PC-3 (cell line): ENCODE measurements at regions not wholly inside any gene's neighbourhood (a gene's known extent, or its start where the extent isn't known, plus 50 kb on each side); places are given as distances from the start of the nearest gene placed in this dataset.

Source experiments
- ATAC-seq: fragments of 200-7000 bp; cut with Tn5 transposase; 2 replicates; pipeline ENCODE4 v1.9.1; 2020; ENCODE audit warnings: mild to moderate bottlenecking, moderate library complexity
- BruUV-seq: library from RNA; stranded (reverse); fragments of 400-500 nt; replicated peaks from 2 replicates; lab custom pipeline; 2021; lab: Mats Ljungman, UMichigan
- CTCF ChIA-PET: fragments of 300-600 bp; sonication (Branson Sonifier 250); formaldehyde crosslinking; loops from one replicate; lab custom pipeline; 2022; ENCODE audit warnings: antibody characterized with exemption; lab: Charles Lee
- POLR2A ChIA-PET: fragments of 300-600 bp; sonication (Branson Sonifier 250); formaldehyde crosslinking; loops from one replicate; lab custom pipeline; 2022; ENCODE audit warnings: antibody characterized with exemption; ENCODE audit not compliant: unreplicated experiment; lab: Charles Lee
- DNase-seq: peaks from one replicate; pipeline ENCODE4 v3.0.0-alpha.2; 2015
- H2AFZ ChIP-seq: fragments of 300-600 bp; sonication (generic); 2 replicates; pipeline ENCODE4 v1.6.0; 2016; ENCODE audit warnings: antibody characterized with exemption, low read length
- H3F3A ChIP-seq: fragments of 300-600 bp; sonication (generic); one replicate; pipeline ENCODE4 v1.6.0; 2017; ENCODE audit warnings: antibody characterized with exemption, low read length, control low read depth, mild to moderate bottlenecking; ENCODE audit not compliant: unreplicated experiment
- H3K27ac ChIP-seq: fragments of 300-600 bp; sonication (generic); 2 replicates; pipeline ENCODE4 v1.5.1; 2016; ENCODE audit warnings: mild to moderate bottlenecking, low read length
- H3K27me3 ChIP-seq: fragments of 300-600 bp; sonication (generic); 2 replicates; pipeline ENCODE4 v1.6.1; 2016; ENCODE audit warnings: low read length, mixed read lengths
- H3K36me3 ChIP-seq: fragments of 300-600 bp; sonication (generic); 2 replicates; pipeline ENCODE4 v1.6.1; 2016; ENCODE audit warnings: low read depth, mixed run types, low read length, mixed read lengths
- H3K4me1 ChIP-seq: fragments of 300-600 bp; sonication (generic); 2 replicates; pipeline ENCODE4 v1.5.1; 2016; ENCODE audit warnings: low read length; ENCODE audit not compliant: insufficient read depth
- H3K4me2 ChIP-seq: fragments of 300-600 bp; sonication (generic); 2 replicates; pipeline ENCODE4 v1.6.0; 2016; ENCODE audit warnings: low read length
- H3K4me3 ChIP-seq: fragments of 300-600 bp; sonication (generic); 2 replicates; pipeline ENCODE4 v1.5.1; 2016; ENCODE audit warnings: mild to moderate bottlenecking, low read length, mixed read lengths
- H3K79me2 ChIP-seq: fragments of 300-600 bp; sonication (generic); 2 replicates; pipeline ENCODE4 v1.6.1; 2017; ENCODE audit warnings: low read length, mixed read lengths
- H3K9ac ChIP-seq: fragments of 300-600 bp; sonication (generic); 2 replicates; pipeline ENCODE4 v1.6.0; 2016; ENCODE audit warnings: mild to moderate bottlenecking, low read length
- H3K9me2 ChIP-seq: fragments of 300-600 bp; sonication (generic); replicated peaks from 2 replicates; pipeline ENCODE4 v1.6.1; 2016; ENCODE audit warnings: mixed run types, low read length, mixed read lengths
- H3K9me3 ChIP-seq: fragments of 300-600 bp; sonication (generic); 2 replicates; pipeline ENCODE4 v1.6.1; 2016; ENCODE audit warnings: low read length, mixed read lengths
- H4K20me1 ChIP-seq: fragments of 300-600 bp; sonication (generic); 2 replicates; pipeline ENCODE4 v1.6.1; 2016; ENCODE audit warnings: low read length, mixed read lengths
- EZH2 ChIP-seq: fragments of 300-600 bp; sonication (generic); IDR thresholded peaks from one replicate; pipeline ENCODE4 v1.6.1; 2017; ENCODE audit warnings: antibody characterized with exemption, mild to moderate bottlenecking, low read length; ENCODE audit not compliant: unreplicated experiment
- EZH2phosphoT487 ChIP-seq: fragments of 300-600 bp; sonication (generic); IDR thresholded peaks from 2 replicates; pipeline ENCODE4 v1.6.1; 2018; ENCODE audit warnings: mild to moderate bottlenecking, antibody characterized with exemption, low read length, borderline replicate concordance
- intact Hi-C: fragments of 100-400 bp; cut with micrococcal nuclease; formaldehyde crosslinking; loops from 2 replicates; pipeline ENCODE4 v1.9.0; 2023
- TF ChIP-seq, protein P1 (sequence below): fragments of 300-600 bp; sonication (generic); conservative IDR thresholded peaks from 2 replicates; pipeline ENCODE4 v1.5.1; 2017; ENCODE audit warnings: antibody characterized with exemption, low read depth, mild to moderate bottlenecking, low read length

GRCh38 chr17:12257176-12257575 is 236.5 kb downstream of the MAP2K4 start:
- BruUV-seq, result no TSS peak
- Histone ChIP-seq H3K79me2 (no peaks in the 10 kb centered on the region), H3F3A (no peaks in the 10 kb centered on the region), H3K9me2 (no peaks in the 10 kb centered on the region), H2AFZ (no peak overlapping the region), H4K20me1 (no peaks in the 10 kb centered on the region), H3K27me3 (peaks cover 37% of the 10 kb centered on the region), H3K36me3 (no peaks in the 10 kb centered on the region), H3K27ac (no peak overlapping the region), H3K9me3 (0 out of 2 replicates have a peak, but pooled peaks cover 4% of the 10 kb centered on the region), H3K9ac (no peak overlapping the region), H3K4me3 (no peak overlapping the region), H3K4me1 (no peaks in the 10 kb centered on the region), H3K4me2 (no peak overlapping the region)
- ChIA-PET POLR2A (no interaction called here), CTCF (no interaction called here)
- intact Hi-C loops, result loop anchor here (5.0 kb wide), 1 partner anchor 745 kb away; no protein-coding TSS in a partner anchor
- DNase-seq (no peak), ATAC-seq (no peak)
- TF ChIP-seq, protein P1, sequence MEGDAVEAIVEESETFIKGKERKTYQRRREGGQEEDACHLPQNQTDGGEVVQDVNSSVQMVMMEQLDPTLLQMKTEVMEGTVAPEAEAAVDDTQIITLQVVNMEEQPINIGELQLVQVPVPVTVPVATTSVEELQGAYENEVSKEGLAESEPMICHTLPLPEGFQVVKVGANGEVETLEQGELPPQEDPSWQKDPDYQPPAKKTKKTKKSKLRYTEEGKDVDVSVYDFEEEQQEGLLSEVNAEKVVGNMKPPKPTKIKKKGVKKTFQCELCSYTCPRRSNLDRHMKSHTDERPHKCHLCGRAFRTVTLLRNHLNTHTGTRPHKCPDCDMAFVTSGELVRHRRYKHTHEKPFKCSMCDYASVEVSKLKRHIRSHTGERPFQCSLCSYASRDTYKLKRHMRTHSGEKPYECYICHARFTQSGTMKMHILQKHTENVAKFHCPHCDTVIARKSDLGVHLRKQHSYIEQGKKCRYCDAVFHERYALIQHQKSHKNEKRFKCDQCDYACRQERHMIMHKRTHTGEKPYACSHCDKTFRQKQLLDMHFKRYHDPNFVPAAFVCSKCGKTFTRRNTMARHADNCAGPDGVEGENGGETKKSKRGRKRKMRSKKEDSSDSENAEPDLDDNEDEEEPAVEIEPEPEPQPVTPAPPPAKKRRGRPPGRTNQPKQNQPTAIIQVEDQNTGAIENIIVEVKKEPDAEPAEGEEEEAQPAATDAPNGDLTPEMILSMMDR, result no peak
- TF ChIP-seq EZH2, result no peak

GRCh38 chr17:12261354-12261753 is 240.7 kb downstream of the MAP2K4 start:
- H3F3A ChIP-seq, result no peaks in the 10 kb centered on the region
- TF ChIP-seq EZH2phosphoT487 (no peak), EZH2 (no peak)
- TF ChIP-seq, protein P1, result no peak
- ATAC-seq (no peak), DNase-seq (no peak)
- no peaks in the 10 kb centered on the region for H3K79me2 ChIP-seq
- no peak overlapping the region for H2AFZ ChIP-seq
- no peak overlapping the region for H3K9ac ChIP-seq
- CTCF ChIA-PET, result no interaction called here
- no peaks in the 10 kb centered on the region for H3K4me1 ChIP-seq
- H3K27me3 ChIP-seq, result no peaks in the 10 kb centered on the region; the same call in 1 of the 2 replicates
- H3K4me3 ChIP-seq, result no peak overlapping the region
- no peaks in the 10 kb centered on the region for H4K20me1 ChIP-seq
- no peak overlapping the region for H3K4me2 ChIP-seq
- no TSS peak for BruUV-seq
- H3K9me2 ChIP-seq, result no peaks in the 10 kb centered on the region
- H3K27ac ChIP-seq, result no peak overlapping the region
- POLR2A ChIA-PET, result no interaction called here
- no peaks in the 10 kb centered on the region for H3K36me3 ChIP-seq
- intact Hi-C loops, result no loop called here
- H3K9me3 ChIP-seq, result 0 out of 2 replicates have a peak, but pooled peaks cover 4% of the 10 kb centered on the region

DNA sequence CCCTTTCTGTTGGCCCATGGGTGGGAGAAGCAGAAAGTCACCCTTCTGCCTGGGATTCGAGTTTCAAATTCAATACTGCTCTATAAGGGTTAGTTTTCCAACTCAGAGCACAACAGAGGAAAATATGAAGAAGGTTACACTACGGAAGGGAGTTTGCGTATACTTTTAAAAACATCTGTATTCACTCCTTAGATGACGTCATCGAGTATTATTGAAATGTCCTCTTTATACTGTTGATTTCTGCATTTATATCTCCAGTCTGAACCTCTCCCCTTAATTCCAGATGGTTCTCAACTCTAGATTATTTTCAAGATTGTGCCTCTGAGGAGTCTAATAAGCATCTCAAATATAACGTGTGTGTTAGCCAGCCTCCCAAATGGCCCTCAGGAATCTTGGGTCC is 249.1 kb downstream of the MAP2K4 start:
- DNase-seq (no peak), ATAC-seq (no peak)
- Histone ChIP-seq H4K20me1 (no peaks in the 10 kb centered on the region), H3K36me3 (no peaks in the 10 kb centered on the region), H3K4me3 (no peak overlapping the region), H3K4me2 (no peak overlapping the region), H3K79me2 (no peaks in the 10 kb centered on the region), H3F3A (no peaks in the 10 kb centered on the region), H3K4me1 (no peaks in the 10 kb centered on the region), H3K27ac (no peak overlapping the region), H2AFZ (no peak overlapping the region), H3K9ac (no peak overlapping the region), H3K27me3 (0 out of 2 replicates have a peak, but pooled peaks cover 3% of the 10 kb centered on the region), H3K9me3 (no peaks in the 10 kb centered on the region), H3K9me2 (no peaks in the 10 kb centered on the region)
- intact Hi-C loops, result no loop called here
- no peak for TF ChIP-seq EZH2phosphoT487
- TF ChIP-seq EZH2, result no peak
- TF ChIP-seq, protein P1, result no peak
- CTCF ChIA-PET, result no interaction called here
- no TSS peak for BruUV-seq
- POLR2A ChIA-PET, result no interaction called here
